ENCODE measurements at regions not wholly inside any gene's neighbourhood (a gene's known extent, or its start where the extent isn't known, plus 50 kb on each side); places are given as distances from the start of the nearest gene placed in this dataset.
A peak's percentile ranks its signal among the peaks of the same experiment; 100 is the strongest.
"Not testable (repeated sequence)": the region's sequence is repeated elsewhere in the genome, so short reads cannot be mapped to it uniquely, and the experiment has no call there.

DNA sequence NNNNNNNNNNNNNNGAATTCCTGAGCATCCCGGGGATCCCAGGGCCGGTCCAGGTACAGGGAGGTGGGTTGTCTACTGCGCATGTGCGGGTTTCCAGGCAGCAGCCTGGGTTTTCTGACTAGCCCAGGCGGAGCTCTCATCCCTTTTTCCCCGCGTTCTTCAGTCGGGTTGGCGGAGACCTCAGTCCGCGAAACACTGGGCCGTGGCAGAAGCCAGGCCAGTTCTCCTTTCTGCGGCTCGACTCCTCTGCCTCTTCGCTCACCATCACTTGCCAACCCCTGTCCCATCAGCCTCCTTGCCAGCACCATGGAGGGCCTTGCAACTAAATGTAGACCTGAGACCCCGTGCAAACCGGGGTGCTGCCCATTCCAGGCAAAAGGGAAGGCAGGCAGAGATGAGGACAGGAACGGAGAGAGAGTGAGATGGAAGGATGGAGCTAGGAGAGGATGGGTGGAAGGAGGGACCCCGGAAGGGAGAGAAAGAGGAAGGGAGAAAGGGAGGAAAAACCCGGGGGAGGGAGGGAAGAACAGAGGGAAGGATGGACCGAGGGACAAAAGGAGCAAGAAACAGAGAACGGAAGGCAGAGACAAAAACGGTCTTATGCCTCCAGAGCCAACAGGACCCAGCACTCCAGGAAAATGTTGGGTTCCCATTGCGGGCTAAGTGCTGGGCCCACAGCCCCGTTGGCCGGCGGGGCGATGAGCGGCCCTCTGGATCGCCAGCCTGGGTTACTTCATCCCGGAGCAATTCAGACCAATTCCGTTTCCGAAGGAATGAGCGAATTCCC lies 445.4 kb upstream of the DEFB115 start:
- intact Hi-C loops (cut with micrococcal nuclease), result no loop called here
- TF ChIP-seq, protein P1, sequence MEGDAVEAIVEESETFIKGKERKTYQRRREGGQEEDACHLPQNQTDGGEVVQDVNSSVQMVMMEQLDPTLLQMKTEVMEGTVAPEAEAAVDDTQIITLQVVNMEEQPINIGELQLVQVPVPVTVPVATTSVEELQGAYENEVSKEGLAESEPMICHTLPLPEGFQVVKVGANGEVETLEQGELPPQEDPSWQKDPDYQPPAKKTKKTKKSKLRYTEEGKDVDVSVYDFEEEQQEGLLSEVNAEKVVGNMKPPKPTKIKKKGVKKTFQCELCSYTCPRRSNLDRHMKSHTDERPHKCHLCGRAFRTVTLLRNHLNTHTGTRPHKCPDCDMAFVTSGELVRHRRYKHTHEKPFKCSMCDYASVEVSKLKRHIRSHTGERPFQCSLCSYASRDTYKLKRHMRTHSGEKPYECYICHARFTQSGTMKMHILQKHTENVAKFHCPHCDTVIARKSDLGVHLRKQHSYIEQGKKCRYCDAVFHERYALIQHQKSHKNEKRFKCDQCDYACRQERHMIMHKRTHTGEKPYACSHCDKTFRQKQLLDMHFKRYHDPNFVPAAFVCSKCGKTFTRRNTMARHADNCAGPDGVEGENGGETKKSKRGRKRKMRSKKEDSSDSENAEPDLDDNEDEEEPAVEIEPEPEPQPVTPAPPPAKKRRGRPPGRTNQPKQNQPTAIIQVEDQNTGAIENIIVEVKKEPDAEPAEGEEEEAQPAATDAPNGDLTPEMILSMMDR (IDR thresholded peaks at IDR 0.05), result no peak

GRCh38 chr20:30812739-30813411 lies 444.6 kb upstream of the DEFB115 start:
- Mint-ChIP-seq H3K27me3 (peaks cover 3% of the 10 kb centered on the region), H3K9me3 (peaks cover 8% of the 10 kb centered on the region), H3K36me3 (ENCODE audit: low read depth) (no peaks in the 10 kb centered on the region), H3K27ac (no peak overlapping the region), H3K4me1 (no peaks in the 10 kb centered on the region), H3K4me3 (no peak overlapping the region)
- no peak for DNase-seq
- intact Hi-C loops (cut with micrococcal nuclease), result no loop called here
- ATAC-seq (ENCODE audit: low read depth), result no peak
- TF ChIP-seq, protein P1 (IDR thresholded peaks at IDR 0.05), result no peak
- POLR2A ChIA-PET, result no interaction called here
- CTCF ChIA-PET, result no interaction called here

More for the DNA sequence above, 445.4 kb upstream of the DEFB115 start:
- Mint-ChIP-seq H3K9me3 (peaks cover 8% of the 10 kb centered on the region), H3K36me3 (ENCODE audit: low read depth) (no peaks in the 10 kb centered on the region), H3K4me3 (no peak overlapping the region), H3K27ac (no peak overlapping the region), H3K27me3 (peaks cover 3% of the 10 kb centered on the region), H3K4me1 (no peaks in the 10 kb centered on the region)
- POLR2A ChIA-PET, result no interaction called here
- CTCF ChIA-PET, result no interaction called here
- peak; percentile 61 for ATAC-seq (ENCODE audit: low read depth)
- no peak for DNase-seq

DNA sequence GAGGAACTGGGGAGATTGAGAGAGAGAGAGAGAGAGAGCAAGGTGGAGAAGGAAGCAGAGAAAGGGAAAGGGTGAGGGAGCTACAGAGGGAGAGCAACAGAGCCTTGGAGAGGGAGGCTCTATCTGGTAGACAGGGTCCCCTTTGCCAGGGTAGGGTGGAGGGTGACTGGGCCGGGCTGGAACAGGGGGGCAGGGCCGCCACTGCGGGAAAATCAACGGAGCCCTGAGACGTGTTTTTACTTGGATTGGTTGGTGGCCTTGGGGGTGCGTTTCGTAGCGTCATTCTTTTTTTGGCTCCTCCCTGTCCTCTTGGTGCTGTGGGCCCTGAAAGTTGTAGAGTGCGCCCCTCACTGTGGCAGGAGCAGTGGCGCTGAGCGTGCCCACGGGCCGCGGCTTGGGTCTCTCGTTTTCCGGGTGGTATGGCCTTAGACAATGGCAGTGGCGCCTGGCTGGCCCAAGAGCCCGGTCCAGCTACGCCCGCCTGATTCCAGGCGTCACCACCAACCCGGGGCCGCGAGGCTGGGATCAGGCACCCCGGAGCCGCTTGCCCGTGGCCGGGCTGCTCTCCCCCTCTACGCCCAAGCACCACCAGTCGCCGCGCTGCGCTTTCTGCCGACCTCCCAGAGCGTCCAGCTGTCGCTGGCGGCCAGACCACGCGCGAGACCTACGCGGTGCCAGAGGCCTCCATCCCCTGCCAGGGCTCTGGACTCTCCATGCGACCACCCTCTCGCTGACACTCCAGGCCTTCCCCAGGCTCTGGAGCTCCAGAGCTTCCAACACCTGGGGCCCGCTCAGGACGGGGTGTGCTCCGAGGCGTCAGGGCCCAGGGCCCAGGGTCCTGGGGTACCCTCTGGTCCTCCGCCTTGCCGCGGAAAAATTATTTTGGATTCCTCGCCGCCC lies 443.8 kb upstream of the DEFB115 start:
- POLR2A ChIA-PET; intact Hi-C loops (cut with micrococcal nuclease); H3K36me3 Mint-ChIP-seq (ENCODE audit: low read depth); H3K4me1 Mint-ChIP-seq; H3K27me3 Mint-ChIP-seq; DNase-seq; CTCF ChIA-PET; H3K27ac Mint-ChIP-seq; H3K4me3 Mint-ChIP-seq; H3K9me3 Mint-ChIP-seq; ATAC-seq (ENCODE audit: low read depth): not testable (repeated sequence)

- H3K27ac Mint-ChIP-seq; ATAC-seq (ENCODE audit: low read depth); H3K27me3 Mint-ChIP-seq; H3K36me3 Mint-ChIP-seq (ENCODE audit: low read depth); H3K9me3 Mint-ChIP-seq; DNase-seq; H3K4me1 Mint-ChIP-seq; H3K4me3 Mint-ChIP-seq; CTCF ChIA-PET; intact Hi-C loops (cut with micrococcal nuclease); POLR2A ChIA-PET: not testable (repeated sequence)
Observed at GRCh38 chr20:30814312-30814639, 443.2 kb upstream of the DEFB115 start.

DNA sequence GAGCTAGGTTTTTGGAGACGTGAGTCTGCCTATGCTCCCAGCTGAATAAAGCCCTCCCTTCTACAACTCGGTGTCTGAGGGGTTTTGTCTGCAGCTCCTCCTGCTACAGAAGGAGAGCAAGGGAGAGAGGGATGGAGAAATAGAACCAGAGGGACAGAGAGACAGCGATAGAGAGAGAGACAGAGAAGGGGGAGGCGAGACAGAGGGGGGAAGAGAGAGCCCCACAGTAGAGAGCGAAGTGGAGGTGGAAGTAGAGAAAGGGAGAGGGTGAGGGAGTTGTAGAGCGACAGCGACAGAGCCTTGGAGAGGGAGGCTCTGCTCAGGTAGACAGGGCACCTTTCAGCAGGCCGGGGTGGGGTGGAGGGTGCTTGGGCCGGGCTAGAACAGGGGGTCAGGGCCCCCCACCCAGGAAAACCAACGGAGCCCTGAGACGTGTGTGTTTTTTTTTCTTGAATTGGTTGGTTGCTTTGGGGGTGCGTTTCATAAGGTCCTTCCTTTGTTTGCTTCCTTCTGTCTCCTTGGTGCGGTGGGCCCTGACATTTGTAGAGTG lies 442.4 kb upstream of the DEFB115 start:
- H3K4me1 Mint-ChIP-seq; POLR2A ChIA-PET; H3K4me3 Mint-ChIP-seq; H3K27ac Mint-ChIP-seq; intact Hi-C loops (cut with micrococcal nuclease); H3K36me3 Mint-ChIP-seq (ENCODE audit: low read depth); ATAC-seq (ENCODE audit: low read depth); H3K27me3 Mint-ChIP-seq; H3K9me3 Mint-ChIP-seq; DNase-seq; CTCF ChIA-PET: not testable (repeated sequence)

DNA sequence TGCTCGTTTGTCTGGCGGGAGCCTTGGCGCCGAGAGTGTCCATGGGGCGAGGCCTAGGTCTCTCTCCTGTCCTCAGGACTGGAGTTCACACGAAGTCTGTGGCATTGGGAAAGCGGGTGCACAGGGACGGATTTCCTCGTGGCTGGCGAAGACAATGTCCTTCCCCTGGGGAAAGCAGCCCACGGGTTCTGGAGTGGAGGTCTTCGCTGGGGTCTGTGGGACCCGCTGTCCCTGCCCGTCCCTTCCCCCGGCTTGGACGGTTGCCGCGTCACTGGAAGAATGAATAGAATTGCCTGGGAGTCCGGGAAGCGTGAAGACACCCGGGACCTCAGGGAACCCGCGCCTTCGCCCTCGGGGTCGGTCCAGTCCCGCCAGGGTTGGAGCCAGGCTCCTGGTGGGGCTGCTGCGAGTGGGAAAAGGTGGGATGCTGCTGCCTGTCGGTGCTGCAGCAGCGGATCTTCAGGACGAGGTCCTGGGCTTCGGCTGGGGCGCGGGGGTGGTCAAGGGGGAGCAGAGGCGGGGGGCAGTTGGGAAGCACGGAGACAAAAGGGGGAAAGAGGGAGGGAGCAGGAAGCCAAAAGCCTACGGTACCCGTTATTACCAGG lies 441.8 kb upstream of the DEFB115 start:
- Mint-ChIP-seq H3K27me3 (peaks cover 3% of the 10 kb centered on the region), H3K36me3 (ENCODE audit: low read depth) (no peaks in the 10 kb centered on the region), H3K27ac (no peak overlapping the region), H3K9me3 (peaks cover 8% of the 10 kb centered on the region), H3K4me1 (no peaks in the 10 kb centered on the region), H3K4me3 (no peak overlapping the region)
- CTCF ChIA-PET, result no interaction called here
- no peak for ATAC-seq (ENCODE audit: low read depth)
- DNase-seq, result no peak
- TF ChIP-seq, protein P1 (IDR thresholded peaks at IDR 0.05), result no peak
- POLR2A ChIA-PET, result no interaction called here
- intact Hi-C loops (cut with micrococcal nuclease), result no loop called here
